ENCODE measurements at regions not wholly inside any gene's neighbourhood (a gene's known extent, or its start where the extent isn't known, plus 50 kb on each side); places are given as distances from the start of the nearest gene placed in this dataset.

DNA sequence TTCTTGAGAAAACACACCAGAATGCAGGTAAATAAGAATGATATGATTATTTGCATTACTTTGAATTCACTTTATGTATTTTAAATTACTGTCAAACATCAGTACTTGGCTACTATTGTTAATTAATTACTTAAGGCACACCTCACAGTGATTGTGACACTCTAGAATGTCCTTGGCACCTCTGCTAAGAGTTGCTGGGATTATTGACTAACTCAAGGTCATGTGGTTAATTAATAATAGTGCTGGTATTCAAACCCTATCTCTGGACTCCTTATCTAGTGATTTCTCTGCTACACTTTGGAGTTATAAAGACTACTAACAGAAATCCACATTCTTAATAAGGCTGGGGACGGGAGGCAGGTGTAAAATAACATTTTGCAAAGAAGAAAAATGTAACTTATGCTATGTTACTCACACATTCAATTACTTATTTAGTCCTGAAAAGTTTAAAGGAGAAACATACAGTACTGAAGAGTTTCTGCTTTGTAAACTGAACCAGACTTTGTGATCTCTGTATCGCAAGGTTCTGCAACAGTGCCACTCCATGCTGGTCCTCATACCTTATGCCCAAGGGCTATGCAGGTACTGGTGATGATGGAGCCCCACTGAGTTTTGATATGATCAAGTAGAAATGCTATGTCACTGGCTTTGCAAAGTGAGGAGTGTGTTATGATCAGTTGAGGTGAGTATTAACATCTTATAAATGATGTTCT, 242.7 kb downstream of the MID1IP1 start (continued):
- TF ChIP-seq, protein P1, sequence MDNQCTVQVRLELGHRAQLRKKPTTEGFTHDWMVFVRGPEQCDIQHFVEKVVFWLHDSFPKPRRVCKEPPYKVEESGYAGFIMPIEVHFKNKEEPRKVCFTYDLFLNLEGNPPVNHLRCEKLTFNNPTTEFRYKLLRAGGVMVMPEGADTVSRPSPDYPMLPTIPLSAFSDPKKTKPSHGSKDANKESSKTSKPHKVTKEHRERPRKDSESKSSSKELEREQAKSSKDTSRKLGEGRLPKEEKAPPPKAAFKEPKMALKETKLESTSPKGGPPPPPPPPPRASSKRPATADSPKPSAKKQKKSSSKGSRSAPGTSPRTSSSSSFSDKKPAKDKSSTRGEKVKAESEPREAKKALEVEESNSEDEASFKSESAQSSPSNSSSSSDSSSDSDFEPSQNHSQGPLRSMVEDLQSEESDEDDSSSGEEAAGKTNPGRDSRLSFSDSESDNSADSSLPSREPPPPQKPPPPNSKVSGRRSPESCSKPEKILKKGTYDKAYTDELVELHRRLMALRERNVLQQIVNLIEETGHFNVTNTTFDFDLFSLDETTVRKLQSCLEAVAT (IDR thresholded peaks at IDR 0.05), result no peak

DNA sequence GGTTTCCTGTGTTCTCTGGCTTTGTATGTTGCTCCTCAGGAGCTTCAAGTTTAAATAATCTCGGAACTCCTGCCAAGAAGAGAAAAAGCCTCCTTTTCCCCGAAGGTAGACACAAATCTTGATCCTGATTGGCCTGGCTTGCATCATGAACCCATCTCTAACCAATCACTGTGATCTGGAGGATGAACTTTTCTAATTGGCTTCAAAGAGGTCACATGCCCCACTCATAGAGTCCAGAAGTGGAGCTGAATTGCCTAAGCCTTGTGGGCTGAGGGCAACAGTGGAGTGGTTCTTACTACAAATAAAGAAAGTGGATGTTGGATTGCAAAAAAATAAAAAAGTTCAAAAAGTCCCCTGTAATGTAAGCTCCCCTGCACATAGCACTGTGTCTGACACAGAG, 245.9 kb downstream of the MID1IP1 start:
- TF ChIP-seq BCL6 (CRISPR knock-in tag; IDR thresholded peaks at IDR 0.05), result no peak
- TF ChIP-seq NFYB (IDR thresholded peaks at IDR 0.05; ENCODE audit: extremely low read depth, insufficient read length), result peak; percentile 36
- TF ChIP-seq, protein P2, sequence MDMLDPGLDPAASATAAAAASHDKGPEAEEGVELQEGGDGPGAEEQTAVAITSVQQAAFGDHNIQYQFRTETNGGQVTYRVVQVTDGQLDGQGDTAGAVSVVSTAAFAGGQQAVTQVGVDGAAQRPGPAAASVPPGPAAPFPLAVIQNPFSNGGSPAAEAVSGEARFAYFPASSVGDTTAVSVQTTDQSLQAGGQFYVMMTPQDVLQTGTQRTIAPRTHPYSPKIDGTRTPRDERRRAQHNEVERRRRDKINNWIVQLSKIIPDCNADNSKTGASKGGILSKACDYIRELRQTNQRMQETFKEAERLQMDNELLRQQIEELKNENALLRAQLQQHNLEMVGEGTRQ (CRISPR knock-in tag; IDR thresholded peaks at IDR 0.05), result 0 out of 2 replicates have a peak, but pooled peaks have one; percentile 20
- TF ChIP-seq FOXK2 (conservative IDR thresholded peaks at IDR 0.05 in 1 of 2, IDR thresholded peaks at IDR 0.05 in 1 of 2; ENCODE audit: low read depth in 2 of 2), result no peak
- no peak for TF ChIP-seq DACH1 (IDR thresholded peaks at IDR 0.05; ENCODE audit: partially characterized antibody)
- Histone ChIP-seq H3K27me3 (ENCODE audit: control insufficient read depth in 2 of 2, insufficient read depth in 2 of 2, low read length in 2 of 2) (no peaks in the 10 kb centered on the region), H3K79me2 (ENCODE audit: control insufficient read depth, insufficient read depth, low read length) (no peaks in the 10 kb centered on the region), H3K9me3 (replicated peaks; ENCODE audit: control insufficient read depth, insufficient read depth, low read depth, low read length) (no peaks in the 10 kb centered on the region), H3K4me3 (no peak overlapping the region), H3K36me3 (ENCODE audit: control insufficient read depth, insufficient read depth, low read length) (no peaks in the 10 kb centered on the region), H3K4me1 (replicated peaks in 1 of 2; ENCODE audit: control insufficient read depth in 2 of 2, insufficient read depth in 2 of 2, low read length in 2 of 2) (no peaks in the 10 kb centered on the region), H3K9me1 (ENCODE audit: control insufficient read depth, insufficient read depth, low read length) (no peaks in the 10 kb centered on the region), H3K4me2 (ENCODE audit: insufficient read depth, low read length) (no peak overlapping the region), H3K27ac (ENCODE audit: extremely low read depth, low read depth, low read length) (no peak overlapping the region), H3K9ac (ENCODE audit: insufficient read depth in 1 of 2, low read depth in 2 of 2, low read length in 2 of 2) (no peak overlapping the region), H2AFZ (ENCODE audit: low read depth, low read length) (no peak overlapping the region), H4K20me1 (replicated peaks; ENCODE audit: control insufficient read depth, insufficient read depth, low read length) (no peaks in the 10 kb centered on the region)
- 0% methylated on average over 2 of the region's 2 CpGs for WGBS (ENCODE audit: insufficient coverage, low coverage, missing lambda C conversion rate)
- POLR2A ChIA-PET, result no interaction called here
- DNase-seq (ENCODE audit: extremely low read depth in 1 of 4, low spot score in 3 of 4) (no peak), FAIRE-seq (no peak), ATAC-seq (no peak)
- CTCF ChIA-PET (ENCODE audit: low intra/inter-chr PET ratio), result no interaction called here
- in situ Hi-C loops (cut with MboI), result no loop called here
- no TSS peak for BruUV-seq (replicated peaks)
- intact Hi-C loops (cut with micrococcal nuclease), result no loop called here
